Cardiac fibroblast (primary cell): ENCODE measurements at regions not wholly inside any gene's neighbourhood (a gene's known extent, or its start where the extent isn't known, plus 50 kb on each side); places are given as distances from the start of the nearest gene placed in this dataset.

ENCODE experiments used
- DNase-seq, 2 donors: peaks; one replicate each; pipeline versions ENCODE4 v3.0.0 to v3.0.0-alpha.2; 2010; ENCODE audit warnings: low read depth in 2 of 2
- H3K4me3 ChIP-seq, 2 donors: replicated peaks in 1 of 2; 1 replicate in 1 of 2; 2 replicates in 1 of 2; pipeline ENCODE4 v1.5.1; 2011; ENCODE audit warnings: low read depth in 2 of 2, low read length in 2 of 2, mild to moderate bottlenecking in 2 of 2, moderate library complexity in 1 of 2
- TF ChIP-seq, protein P1 (sequence below): IDR thresholded peaks from one replicate; pipeline ENCODE4 v1.5.1; 2011; ENCODE audit warnings: low read depth, mild to moderate bottlenecking, low read length, inconsistent platforms

DNA sequence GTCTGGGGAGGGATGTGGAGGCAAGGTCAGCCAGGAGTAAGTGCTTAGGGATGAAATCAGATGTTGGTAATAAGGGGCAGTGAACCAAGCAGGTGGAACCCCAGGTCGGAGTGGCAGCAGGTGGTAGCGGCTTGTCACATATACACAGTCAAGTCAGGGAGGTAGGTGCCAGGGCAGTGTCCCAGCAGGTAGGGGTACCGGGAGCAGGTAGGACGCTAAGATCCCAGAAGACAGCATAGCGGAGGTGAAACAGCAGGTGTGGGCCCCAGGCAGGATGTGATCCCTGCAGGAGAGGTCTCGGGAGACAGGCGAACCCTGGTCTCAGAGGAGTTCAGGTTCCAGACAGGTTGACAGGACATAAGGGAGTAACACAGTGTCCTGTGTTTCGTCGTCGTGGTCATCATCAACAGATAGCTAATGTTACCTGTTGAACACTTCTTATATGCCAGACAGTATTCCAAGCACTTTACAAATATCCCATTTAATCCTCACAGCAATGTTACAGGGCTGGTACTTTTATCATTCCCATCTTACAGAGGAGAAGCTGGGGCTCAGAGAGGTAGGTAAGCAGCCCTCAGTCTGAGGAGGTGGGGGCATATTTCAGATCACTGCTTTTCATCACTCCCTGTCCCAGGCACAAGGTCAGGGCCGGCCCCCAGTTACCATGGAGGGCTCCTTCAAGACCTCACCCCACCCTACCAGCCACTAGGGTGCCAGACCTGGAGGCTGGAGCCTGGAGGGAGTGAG, 241.6 kb downstream of the UACA start:
- TF ChIP-seq, protein P1, sequence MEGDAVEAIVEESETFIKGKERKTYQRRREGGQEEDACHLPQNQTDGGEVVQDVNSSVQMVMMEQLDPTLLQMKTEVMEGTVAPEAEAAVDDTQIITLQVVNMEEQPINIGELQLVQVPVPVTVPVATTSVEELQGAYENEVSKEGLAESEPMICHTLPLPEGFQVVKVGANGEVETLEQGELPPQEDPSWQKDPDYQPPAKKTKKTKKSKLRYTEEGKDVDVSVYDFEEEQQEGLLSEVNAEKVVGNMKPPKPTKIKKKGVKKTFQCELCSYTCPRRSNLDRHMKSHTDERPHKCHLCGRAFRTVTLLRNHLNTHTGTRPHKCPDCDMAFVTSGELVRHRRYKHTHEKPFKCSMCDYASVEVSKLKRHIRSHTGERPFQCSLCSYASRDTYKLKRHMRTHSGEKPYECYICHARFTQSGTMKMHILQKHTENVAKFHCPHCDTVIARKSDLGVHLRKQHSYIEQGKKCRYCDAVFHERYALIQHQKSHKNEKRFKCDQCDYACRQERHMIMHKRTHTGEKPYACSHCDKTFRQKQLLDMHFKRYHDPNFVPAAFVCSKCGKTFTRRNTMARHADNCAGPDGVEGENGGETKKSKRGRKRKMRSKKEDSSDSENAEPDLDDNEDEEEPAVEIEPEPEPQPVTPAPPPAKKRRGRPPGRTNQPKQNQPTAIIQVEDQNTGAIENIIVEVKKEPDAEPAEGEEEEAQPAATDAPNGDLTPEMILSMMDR: no peak
- no peak overlapping the region for H3K4me3 ChIP-seq
- no peak for DNase-seq

DNA sequence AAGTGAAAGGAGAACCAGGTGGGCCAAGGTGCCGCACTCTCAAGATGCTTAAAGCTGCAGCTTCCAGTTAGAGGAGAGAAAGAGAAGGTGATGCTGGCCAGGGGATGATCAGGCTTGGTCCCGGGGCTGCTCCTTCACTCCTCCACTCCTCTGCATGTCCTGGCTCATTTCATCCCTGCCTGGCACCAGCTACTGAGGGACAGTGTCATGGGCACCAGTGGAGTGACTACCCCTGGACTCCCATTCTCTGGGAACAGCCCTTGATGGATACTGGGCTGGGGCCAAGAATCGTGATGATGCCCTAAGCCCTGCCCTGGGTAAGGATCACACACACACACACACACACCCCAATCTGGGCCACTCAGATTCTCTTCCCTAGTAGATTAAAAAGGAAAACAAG, 243.7 kb downstream of the UACA start:
- TF ChIP-seq, protein P1: no peak
- no peak for DNase-seq
- H3K4me3 ChIP-seq: no peak overlapping the region

DNA sequence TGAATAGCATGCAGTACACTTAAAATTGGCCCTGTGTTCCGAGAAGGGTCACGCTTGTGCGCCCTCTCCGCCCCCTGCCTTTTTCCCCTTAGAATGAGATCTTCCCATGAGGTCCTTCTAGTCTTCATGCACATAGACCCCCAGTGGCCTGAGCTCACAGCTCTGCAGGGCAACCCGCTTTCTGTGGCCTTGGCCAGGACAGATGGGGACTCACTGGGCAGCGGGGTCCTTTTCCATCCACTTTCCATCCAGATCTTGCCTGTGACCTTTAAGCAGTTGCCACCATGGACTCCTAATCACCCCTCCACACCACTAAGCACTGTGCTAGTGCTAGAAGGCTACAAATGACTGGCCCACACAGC, 244.4 kb downstream of the UACA start:
- DNase-seq: no peak
- no peak overlapping the region for H3K4me3 ChIP-seq
- TF ChIP-seq, protein P1: no peak

DNA sequence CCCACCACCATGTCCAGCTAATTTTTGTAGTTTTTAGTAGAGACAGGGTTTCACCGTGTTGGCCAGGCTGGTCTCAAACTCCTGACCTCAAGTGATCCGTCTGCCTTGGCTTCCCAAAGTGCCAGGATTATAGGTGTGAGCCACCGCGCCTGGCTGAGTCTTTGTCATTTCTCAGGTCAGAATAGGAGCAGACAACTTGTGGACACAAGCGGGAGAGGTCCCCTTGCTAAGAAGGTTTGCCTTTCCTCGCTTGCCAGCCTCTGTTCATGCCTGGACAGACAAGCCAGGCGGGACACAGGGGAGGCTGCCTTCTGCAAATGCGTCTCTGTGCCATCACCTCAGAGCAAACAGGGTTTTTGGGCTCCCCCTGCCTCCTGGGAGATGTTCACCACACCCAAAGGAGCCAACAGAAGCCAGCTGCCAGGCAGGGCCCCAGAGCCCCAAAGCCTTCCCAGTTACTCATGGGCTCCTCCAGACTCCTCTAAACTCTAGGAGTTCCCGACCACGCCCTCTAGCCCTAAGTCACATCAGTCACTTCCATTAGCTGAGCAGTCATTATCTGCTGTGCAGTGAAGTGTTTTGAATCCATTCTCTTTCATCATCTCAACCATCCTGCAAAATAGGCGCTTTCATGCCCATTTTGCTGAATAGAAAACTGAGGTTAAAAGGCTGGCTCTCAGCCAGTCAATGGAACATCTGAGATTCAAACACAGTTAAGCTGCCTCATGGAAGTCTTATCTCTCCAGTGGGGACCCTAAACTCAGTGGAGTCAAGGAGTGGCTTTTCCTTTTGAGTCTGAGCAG, 245.0 kb downstream of the UACA start:
- DNase-seq: no peak
- TF ChIP-seq, protein P1: no peak
- H3K4me3 ChIP-seq: no peak overlapping the region

GRCh38 chr15:70517194-70517590, 246.2 kb downstream of the UACA start:
- no peak overlapping the region for H3K4me3 ChIP-seq
- DNase-seq: no peak
- TF ChIP-seq, protein P1: no peak

- DNase-seq: no peak
- no peak overlapping the region for H3K4me3 ChIP-seq
- TF ChIP-seq, protein P1: no peak
Measured at GRCh38 chr15:70516408-70517193, 246.8 kb downstream of the UACA start.
